ENCODE measurements at regions not wholly inside any gene's neighbourhood (a gene's known extent, or its start where the extent isn't known, plus 50 kb on each side); places are given as distances from the start of the nearest gene placed in this dataset.

GRCh38 chr3:164851905-164852304 is 226.4 kb downstream of the SI start:
- Histone ChIP-seq H3K79me2 (ENCODE audit: insufficient read depth, low read length) (no peaks in the 10 kb centered on the region), H3K9me2 (ENCODE audit: insufficient read depth) (no peaks in the 10 kb centered on the region), H3K9me3 (ENCODE audit: control insufficient read depth in 1 of 2, insufficient read depth in 1 of 2, low read depth in 1 of 2, low read length in 2 of 2) (no peaks in the 10 kb centered on the region), H2AFZ (ENCODE audit: low read depth, low read length, poor library complexity, severe bottlenecking) (no peak overlapping the region), H3K27me3 (ENCODE audit: insufficient read depth, low read length) (no peaks in the 10 kb centered on the region), H3K27ac (ENCODE audit: low read depth, low read length) (no peak overlapping the region), H3K36me3 (ENCODE audit: control insufficient read depth in 1 of 2, insufficient read depth in 2 of 2, low read length in 2 of 2) (no peaks in the 10 kb centered on the region), H4K20me1 (ENCODE audit: insufficient read depth) (no peaks in the 10 kb centered on the region), H3K9ac (ENCODE audit: low read length) (no peak overlapping the region), H3K4me2 (ENCODE audit: low read length) (no peak overlapping the region), H3K4me1 (ENCODE audit: control insufficient read depth in 1 of 2, insufficient read depth in 2 of 2, low read length in 2 of 2) (no peaks in the 10 kb centered on the region), H3K4me3 (replicated peaks in 1 of 2; ENCODE audit: low read depth in 1 of 2, low read length in 2 of 2) (no peak overlapping the region)
- CTCF ChIA-PET: no interaction called here
- RAD21 ChIA-PET (ENCODE audit: low non-redundant PET in 1 of 2, low total read pairs in 2 of 2, uncharacterized antibody in 2 of 2, unreplicated experiment in 2 of 2): no interaction called here
- no peak for ATAC-seq
- BruUV-seq (replicated peaks): no TSS peak
- DNase-seq (ENCODE audit: low read depth, low spot score): no peak
- POLR2A ChIA-PET: no interaction called here
- intact Hi-C loops (cut with micrococcal nuclease): no loop called here
- TF ChIP-seq YY1 (IDR thresholded peaks at IDR 0.05; ENCODE audit: extremely low read depth, insufficient replicate concordance, low read depth, low read length): no peak
- TF ChIP-seq CTCF (IDR thresholded peaks at IDR 0.05 in 2 of 3, conservative IDR thresholded peaks at IDR 0.05 in 1 of 3; ENCODE audit: borderline replicate concordance in 1 of 3, insufficient read depth in 1 of 3, low read depth in 2 of 3, low read length in 2 of 3): peak in 1 of 3 experiments; percentile 6; a peak in 1 of 6 replicates

- ChIA-PET RAD21 (ENCODE audit: low non-redundant PET in 1 of 2, low total read pairs in 2 of 2, uncharacterized antibody in 2 of 2, unreplicated experiment in 2 of 2) (no interaction called here), POLR2A (no interaction called here), CTCF (no interaction called here)
- no peaks in the 10 kb centered on the region for H3K9me3 ChIP-seq (ENCODE audit: control insufficient read depth in 1 of 2, insufficient read depth in 1 of 2, low read depth in 1 of 2, low read length in 2 of 2)
- H3K27ac ChIP-seq (ENCODE audit: low read depth, low read length): no peak overlapping the region
- H3K36me3 ChIP-seq (ENCODE audit: control insufficient read depth in 1 of 2, insufficient read depth in 2 of 2, low read length in 2 of 2): no peaks in the 10 kb centered on the region
- intact Hi-C loops (cut with micrococcal nuclease): no loop called here
- TF ChIP-seq REST (IDR thresholded peaks at IDR 0.05; ENCODE audit: low read depth) (no peak), CEBPB (IDR thresholded peaks at IDR 0.05; ENCODE audit: low read depth) (no peak), ZNF274 (IDR thresholded peaks at IDR 0.05; ENCODE audit: low read depth, low read length) (no peak), EGR1 (IDR thresholded peaks at IDR 0.05; ENCODE audit: low read depth) (no peak)
- DNase-seq (ENCODE audit: low read depth, low spot score) (no peak), ATAC-seq (no peak)
- H3K79me2 ChIP-seq (ENCODE audit: insufficient read depth, low read length): no peaks in the 10 kb centered on the region
- no TSS peak for BruUV-seq (replicated peaks)
- no peak overlapping the region for H3K4me2 ChIP-seq (ENCODE audit: low read length)
- no peaks in the 10 kb centered on the region for H3K27me3 ChIP-seq (ENCODE audit: insufficient read depth, low read length)
- no peaks in the 10 kb centered on the region for H3K9me2 ChIP-seq (ENCODE audit: insufficient read depth)
- H2AFZ ChIP-seq (ENCODE audit: low read depth, low read length, poor library complexity, severe bottlenecking): no peak overlapping the region
- no peak overlapping the region for H3K4me3 ChIP-seq (replicated peaks in 1 of 2; ENCODE audit: low read depth in 1 of 2, low read length in 2 of 2)
- no peak overlapping the region for H3K9ac ChIP-seq (ENCODE audit: low read length)
- no peaks in the 10 kb centered on the region for H3K4me1 ChIP-seq (ENCODE audit: control insufficient read depth in 1 of 2, insufficient read depth in 2 of 2, low read length in 2 of 2)
- no peaks in the 10 kb centered on the region for H4K20me1 ChIP-seq (ENCODE audit: insufficient read depth)
These were observed 227.1 kb downstream of the SI start for GRCh38 chr3:164851204-164851603.

All from HCT116 (cell line).